GM19463 (cell line): ENCODE measurements at regions not wholly inside any gene's neighbourhood (a gene's known extent, or its start where the extent isn't known, plus 50 kb on each side); places are given as distances from the start of the nearest gene placed in this dataset.
"Not testable (repeated sequence)": the region's sequence is repeated elsewhere in the genome, so short reads cannot be mapped to it uniquely, and the experiment has no call there.

Experiments used
- ATAC-seq: cut with Tn5 transposase; IDR thresholded peaks from one replicate; pipeline ENCODE4 v1.9.1; 2021; ENCODE audit warnings: mild to moderate bottlenecking, moderate library complexity; ENCODE audit not compliant: unreplicated experiment

DNA sequence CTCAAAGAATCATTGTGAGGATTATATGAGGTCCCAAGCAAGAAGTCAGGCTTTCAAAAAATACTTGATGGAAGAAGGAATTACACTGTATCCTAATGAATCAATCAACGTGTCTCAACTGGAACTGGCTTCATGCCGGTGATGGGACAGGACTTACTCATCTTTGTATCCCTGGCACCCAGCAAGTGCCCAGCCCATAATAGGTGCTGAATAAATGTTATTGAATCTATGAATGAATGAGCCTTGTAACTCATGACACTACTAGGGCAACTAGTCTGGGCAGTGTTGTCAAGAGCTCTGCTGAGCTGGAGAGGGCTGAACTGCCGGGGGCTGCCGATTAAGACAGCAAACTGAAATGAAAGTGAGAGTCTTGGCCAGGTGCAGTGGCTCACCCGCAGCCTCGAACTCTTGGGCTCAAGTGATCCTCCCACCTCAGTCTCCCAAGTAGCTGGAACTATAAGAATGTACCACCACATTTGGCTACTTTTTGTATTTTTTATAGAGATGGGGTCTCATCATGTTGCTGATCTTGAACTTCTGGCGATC is 87.2 kb upstream of the KIF5B start:
- no peak for ATAC-seq

GRCh38 chr10:32142646-32143045 is 86.4 kb upstream of the KIF5B start:
- ATAC-seq = no peak

DNA sequence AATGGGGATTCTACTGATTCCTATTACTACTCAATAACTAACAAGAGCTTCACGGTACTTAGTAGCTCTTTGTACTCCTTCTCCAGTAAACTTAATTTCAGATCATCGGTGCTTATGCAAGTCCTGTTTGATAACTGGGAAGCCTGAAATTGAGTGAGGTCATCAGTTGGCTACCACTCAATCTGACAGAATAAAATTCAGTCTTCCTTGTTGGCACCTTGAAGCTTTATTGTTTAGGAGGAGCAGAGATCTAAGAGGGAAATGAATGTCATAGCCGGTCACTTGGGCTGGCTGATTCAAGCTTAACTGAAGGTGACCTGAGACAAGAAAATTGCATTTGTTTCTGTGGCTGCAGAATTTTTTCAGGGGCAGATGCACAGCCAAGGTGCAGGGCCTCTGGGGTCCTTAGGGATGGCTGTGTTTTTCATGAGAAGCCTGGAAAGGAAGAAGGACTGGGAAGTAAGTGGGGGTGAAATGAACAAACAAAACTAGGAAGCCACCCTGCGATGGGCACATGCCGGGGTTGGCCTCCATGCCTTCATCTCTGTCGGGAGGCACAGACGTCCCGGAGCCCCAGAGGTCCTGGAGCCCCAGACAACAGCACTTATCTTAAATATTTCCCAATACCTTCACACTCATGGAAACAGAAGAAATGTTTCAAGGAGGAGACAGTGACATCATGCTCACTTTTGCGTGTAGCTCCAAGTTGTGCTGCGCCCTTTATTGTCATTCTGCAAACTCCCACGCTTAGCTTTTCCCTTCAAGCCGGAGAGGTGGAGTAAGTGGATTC is 85.0 kb upstream of the KIF5B start:
- no peak for ATAC-seq

GRCh38 chr10:32140403-32140802 is 84.2 kb upstream of the KIF5B start:
- no peak for ATAC-seq

DNA sequence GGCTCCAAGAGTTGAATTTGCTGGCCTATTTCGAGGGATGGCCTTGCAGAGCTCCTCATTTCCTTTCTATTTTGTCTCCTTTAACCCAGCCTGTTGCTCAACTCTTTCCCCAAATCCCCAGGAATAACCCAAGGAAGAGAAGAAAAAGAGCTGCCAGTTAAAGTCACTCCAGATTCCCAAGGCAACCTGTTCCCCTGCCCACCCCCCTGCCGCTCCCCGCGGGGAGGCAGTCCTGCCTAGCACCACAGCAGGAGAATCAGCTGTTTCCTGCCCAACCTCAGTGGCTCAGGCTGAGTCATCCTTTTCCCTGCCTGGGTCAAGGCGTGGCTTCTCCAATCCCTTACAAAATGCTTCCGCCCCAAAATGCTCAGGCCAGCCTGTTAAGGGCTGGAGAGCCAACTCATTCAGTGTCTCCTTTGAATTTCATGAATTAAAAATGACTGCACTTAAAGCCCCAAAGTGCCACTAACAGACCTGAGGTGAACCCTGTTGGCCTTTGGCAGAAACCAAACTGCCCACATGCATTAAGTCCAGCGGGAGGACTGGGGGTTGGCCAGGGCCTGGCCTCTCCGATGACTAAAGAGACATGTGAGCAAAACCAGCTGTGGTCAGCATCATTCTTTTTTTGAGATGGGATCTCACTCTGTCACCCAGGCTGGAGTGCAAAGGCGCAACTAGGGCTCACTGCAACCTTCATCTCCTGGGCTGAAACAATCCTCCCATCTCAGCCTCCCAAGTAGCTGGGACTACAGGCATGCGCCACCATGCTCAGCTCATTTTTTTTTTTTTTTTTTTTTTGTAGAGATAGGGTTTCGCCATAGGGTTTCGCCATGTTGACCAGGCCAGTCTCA is 83.2 kb upstream of the KIF5B start:
- no peak for ATAC-seq

DNA sequence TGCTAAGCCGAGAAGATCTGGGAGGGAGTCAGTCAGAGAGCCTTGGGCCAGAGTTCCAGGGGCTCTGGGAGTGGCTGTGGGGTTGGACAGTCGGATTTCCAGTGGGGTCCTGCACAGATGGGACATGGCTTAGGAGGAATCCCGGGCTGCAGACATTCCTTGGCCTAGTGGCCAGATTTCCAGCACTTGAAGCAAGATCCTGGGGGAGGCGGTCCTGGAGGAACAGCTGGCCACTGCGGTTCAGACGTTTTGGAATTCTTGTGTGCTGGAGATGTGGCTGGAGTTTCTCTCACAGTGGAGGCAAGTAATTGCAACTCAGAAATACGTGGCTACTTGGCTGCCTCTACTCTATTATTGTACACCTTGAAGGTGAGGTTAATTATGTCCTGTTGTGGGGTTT is 80.7 kb upstream of the KIF5B start:
- ATAC-seq = not testable (repeated sequence)

- ATAC-seq = not testable (repeated sequence)
Observed at GRCh38 chr10:32135796-32136195, 79.6 kb upstream of the KIF5B start.

DNA sequence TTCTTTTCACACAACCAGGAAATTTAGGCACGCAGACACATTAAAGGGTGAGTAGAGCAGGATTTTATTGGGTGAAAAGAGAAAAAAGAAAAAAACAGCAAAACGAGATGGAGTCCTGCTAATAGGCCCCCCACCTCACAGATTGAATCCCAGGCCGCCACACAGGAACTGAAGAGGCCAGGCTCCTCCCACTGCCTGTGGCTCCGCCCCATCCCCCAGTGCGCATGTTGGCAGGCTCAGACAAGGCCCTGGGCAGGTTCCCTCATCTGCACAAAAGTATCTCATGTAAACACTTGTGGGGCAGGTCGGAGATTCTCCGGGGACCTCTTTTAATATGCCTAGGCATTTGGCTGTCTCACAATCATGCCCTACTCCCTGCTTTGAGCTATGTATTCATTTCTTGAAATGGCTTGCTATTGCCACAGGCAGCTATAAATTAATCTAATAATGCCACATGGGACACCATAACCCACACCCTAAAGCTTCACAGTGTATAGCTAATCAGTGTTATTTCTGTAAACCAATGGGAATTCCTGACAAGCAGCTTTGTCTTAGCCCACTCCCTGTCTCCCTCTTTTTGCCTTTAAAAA is 76.2 kb upstream of the KIF5B start:
- ATAC-seq = no peak

- ATAC-seq = no peak
Observed at GRCh38 chr10:32131388-32131787, 75.2 kb upstream of the KIF5B start.

- no peak for ATAC-seq
Observed at GRCh38 chr10:32130788-32131187, 74.6 kb upstream of the KIF5B start.

DNA sequence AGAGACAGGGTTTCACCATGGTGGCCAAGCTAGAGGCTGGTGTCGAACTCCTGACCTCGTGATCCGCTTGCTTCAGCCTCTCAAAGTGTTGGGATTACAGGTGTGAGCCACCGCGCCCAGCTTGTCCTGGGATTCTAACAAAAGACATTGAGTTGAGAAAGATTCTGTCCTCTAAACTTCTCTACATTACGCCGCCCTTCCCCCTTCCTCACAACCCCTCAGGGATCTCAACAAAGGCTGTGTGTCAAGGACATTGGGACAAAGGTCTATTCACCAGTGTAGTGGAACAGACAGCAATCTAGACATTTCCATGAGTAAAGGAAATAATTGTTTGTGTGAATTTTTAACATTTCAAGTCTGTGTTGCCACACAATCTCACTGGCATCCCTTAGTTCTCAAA is 68.8 kb upstream of the KIF5B start:
- ATAC-seq = no peak

GRCh38 chr10:32123021-32123420 is 66.8 kb upstream of the KIF5B start:
- ATAC-seq = no peak

DNA sequence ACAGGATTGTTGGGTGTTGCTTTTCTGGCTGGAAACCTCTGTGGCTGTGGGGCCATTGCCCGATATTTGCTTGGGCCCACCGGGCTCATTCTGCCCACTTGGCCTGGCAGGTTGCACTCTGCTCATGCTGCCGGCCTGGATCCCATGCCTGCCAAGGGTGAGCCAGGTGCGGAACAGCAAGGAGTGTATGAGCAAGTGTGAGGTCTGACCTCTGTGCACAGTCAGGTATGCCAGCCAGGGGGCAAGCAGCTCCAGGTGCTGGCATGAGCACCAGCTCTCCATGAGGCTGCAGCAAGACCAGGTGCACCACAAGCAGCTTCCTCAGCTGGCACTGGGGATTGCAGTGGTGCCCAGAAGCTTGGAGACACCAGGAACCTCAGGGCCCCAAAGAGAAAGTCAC is 65.4 kb upstream of the KIF5B start:
- ATAC-seq = no peak

- no peak for ATAC-seq
Observed at GRCh38 chr10:32120147-32120546, 63.9 kb upstream of the KIF5B start.

GRCh38 chr10:32114508-32114907 is 58.3 kb upstream of the KIF5B start:
- no peak for ATAC-seq

DNA sequence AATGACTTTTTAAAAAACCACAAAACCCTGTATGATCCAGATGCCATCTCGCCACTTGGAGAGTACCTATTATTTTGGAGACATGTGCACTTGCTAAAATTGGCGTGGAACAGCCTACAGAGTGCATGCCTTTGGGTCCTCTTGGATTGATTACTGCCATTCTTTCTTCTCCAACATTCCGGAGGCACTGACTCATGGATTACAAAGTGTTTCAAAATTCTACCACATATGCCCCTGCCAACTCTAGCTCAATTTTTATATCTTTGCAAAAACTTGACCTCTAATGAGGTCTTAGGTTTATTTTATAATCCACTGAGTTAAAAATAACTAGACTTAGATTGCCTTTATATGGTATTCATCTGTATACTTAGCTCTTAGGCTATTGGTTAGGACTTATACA is 55.8 kb upstream of the KIF5B start:
- no peak for ATAC-seq

GRCh38 chr10:32111585-32111984 is 55.4 kb upstream of the KIF5B start:
- ATAC-seq = no peak

DNA sequence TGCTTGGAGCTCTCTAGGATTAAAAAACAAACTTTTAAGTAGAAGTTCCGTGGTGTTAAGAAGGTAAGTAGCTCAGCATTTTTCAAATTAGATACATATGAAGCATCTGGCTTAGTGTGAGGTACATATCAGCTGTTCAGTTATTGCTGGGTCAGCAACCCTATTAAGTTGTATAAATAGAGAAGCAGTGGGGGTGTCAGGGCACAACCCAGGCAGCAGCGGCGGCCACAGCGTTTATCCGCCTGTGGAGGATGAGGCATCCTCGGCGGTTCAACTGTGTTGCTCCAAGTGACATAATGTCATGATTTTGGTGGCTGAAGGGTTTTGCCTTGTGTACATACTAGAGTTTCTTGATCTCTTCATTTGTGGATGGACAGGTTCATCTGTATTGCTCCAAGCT is 54.6 kb upstream of the KIF5B start:
- no peak for ATAC-seq

- no peak for ATAC-seq
Observed at GRCh38 chr10:32109603-32110002, 53.4 kb upstream of the KIF5B start.
